AG10803 (cell line): ENCODE measurements at regions not wholly inside any gene's neighbourhood (a gene's known extent, or its start where the extent isn't known, plus 50 kb on each side); places are given as distances from the start of the nearest gene placed in this dataset.

Experiments
- DNase-seq: peaks from one replicate; pipeline ENCODE4 v3.0.0; 2010; ENCODE audit warnings: low read depth
- H3K4me3 ChIP-seq: 2 replicates; pipeline ENCODE4 v1.5.1; 2011; ENCODE audit warnings: mild to moderate bottlenecking, low read length, control low read depth
- CTCF ChIP-seq: conservative IDR thresholded peaks from 2 replicates; pipeline ENCODE4 v1.5.1; 2011; ENCODE audit warnings: mild to moderate bottlenecking, low read length, control low read depth, inconsistent platforms

- no peak overlapping the region for H3K4me3 ChIP-seq
- TF ChIP-seq CTCF = no peak
- no peak for DNase-seq
Measured at GRCh38 chr6:147829418-147829817, 320.9 kb downstream of the SAMD5 start.

GRCh38 chr6:147829835-147830234 is 321.3 kb downstream of the SAMD5 start:
- no peak overlapping the region for H3K4me3 ChIP-seq
- no peak for TF ChIP-seq CTCF
- no peak for DNase-seq

GRCh38 chr6:147831356-147831755 is 322.9 kb downstream of the SAMD5 start:
- DNase-seq = no peak
- no peak for TF ChIP-seq CTCF
- H3K4me3 ChIP-seq = no peak overlapping the region

GRCh38 chr6:147833607-147834006 is 325.1 kb downstream of the SAMD5 start:
- TF ChIP-seq CTCF = no peak
- DNase-seq = no peak
- no peak overlapping the region for H3K4me3 ChIP-seq

GRCh38 chr6:147834084-147834776 is 325.7 kb downstream of the SAMD5 start:
- no peak for TF ChIP-seq CTCF
- H3K4me3 ChIP-seq = no peak overlapping the region
- no peak for DNase-seq

- no peak for TF ChIP-seq CTCF
- DNase-seq = no peak
- no peak overlapping the region for H3K4me3 ChIP-seq
Measured at GRCh38 chr6:147837540-147837939, 329.1 kb downstream of the SAMD5 start.

GRCh38 chr6:147839708-147840610 is 331.5 kb downstream of the SAMD5 start:
- no peak for TF ChIP-seq CTCF
- DNase-seq = no peak
- H3K4me3 ChIP-seq = no peak overlapping the region
